22Rv1 (cell line): ENCODE measurements at regions not wholly inside any gene's neighbourhood (a gene's known extent, or its start where the extent isn't known, plus 50 kb on each side); places are given as distances from the start of the nearest gene placed in this dataset.

ENCODE experiments used
- CTCF ChIP-seq: fragments of 450-650 bp; IDR thresholded peaks from 2 replicates; pipeline ENCODE4 v1.5.1; 2017; ENCODE audit warnings: mild to moderate bottlenecking
- ZFX ChIP-seq: fragments of 450-650 bp; IDR thresholded peaks from 2 replicates; pipeline ENCODE4 v1.6.1; 2017; ENCODE audit warnings: antibody characterized with exemption, borderline replicate concordance

GRCh38 chr3:166527325-166527724, 690.1 kb upstream of the BCHE start:
- no peak for TF ChIP-seq CTCF
- no peak for TF ChIP-seq ZFX
